HG02938 (cell line): ENCODE measurements at regions not wholly inside any gene's neighbourhood (a gene's known extent, or its start where the extent isn't known, plus 50 kb on each side); places are given as distances from the start of the nearest gene placed in this dataset.
"Not testable (repeated sequence)": the region's sequence is repeated elsewhere in the genome, so short reads cannot be mapped to it uniquely, and the experiment has no call there.

Experiments
- ATAC-seq: cut with Tn5 transposase; IDR thresholded peaks from one replicate; pipeline ENCODE4 v1.9.1; 2021; ENCODE audit warnings: mild to moderate bottlenecking, moderate library complexity; ENCODE audit not compliant: unreplicated experiment

GRCh38 chr5:124621279-124621678 lies 125.2 kb downstream of the ZNF608 start:
- no peak for ATAC-seq

GRCh38 chr5:124620743-124621142 lies 125.7 kb downstream of the ZNF608 start:
- ATAC-seq: no peak

GRCh38 chr5:124619121-124619520 lies 127.3 kb downstream of the ZNF608 start:
- ATAC-seq: no peak

- no peak for ATAC-seq
Observed at GRCh38 chr5:124617787-124618186, 128.7 kb downstream of the ZNF608 start.

- no peak for ATAC-seq
Observed at GRCh38 chr5:124614836-124615385, 131.5 kb downstream of the ZNF608 start.

GRCh38 chr5:124614105-124614504 lies 132.3 kb downstream of the ZNF608 start:
- no peak for ATAC-seq

GRCh38 chr5:124613273-124613953 lies 133.0 kb downstream of the ZNF608 start:
- ATAC-seq: no peak

- no peak for ATAC-seq
Observed at GRCh38 chr5:124612023-124612422, 134.4 kb downstream of the ZNF608 start.

- ATAC-seq: not testable (repeated sequence)
Observed at GRCh38 chr5:124611262-124611661, 135.2 kb downstream of the ZNF608 start.

GRCh38 chr5:124609685-124610084 lies 136.8 kb downstream of the ZNF608 start:
- not testable (repeated sequence) for ATAC-seq

GRCh38 chr5:124606543-124606942 lies 139.9 kb downstream of the ZNF608 start:
- ATAC-seq: no peak

- ATAC-seq: no peak
Observed at GRCh38 chr5:124606093-124606492, 140.3 kb downstream of the ZNF608 start.

- no peak for ATAC-seq
Observed at GRCh38 chr5:124605541-124605940, 140.9 kb downstream of the ZNF608 start.

GRCh38 chr5:124604419-124604818 lies 142.0 kb downstream of the ZNF608 start:
- no peak for ATAC-seq

GRCh38 chr5:124602925-124603650 lies 143.4 kb downstream of the ZNF608 start:
- no peak for ATAC-seq

GRCh38 chr5:124599028-124599973 lies 147.1 kb downstream of the ZNF608 start:
- no peak for ATAC-seq

- ATAC-seq: no peak
Observed at GRCh38 chr5:124596595-124597421, 149.6 kb downstream of the ZNF608 start.

- ATAC-seq: no peak
Observed at GRCh38 chr5:124593952-124594351, 152.5 kb downstream of the ZNF608 start.

GRCh38 chr5:124592891-124593290 lies 153.5 kb downstream of the ZNF608 start:
- no peak for ATAC-seq

GRCh38 chr5:124591583-124591982 lies 154.9 kb downstream of the ZNF608 start:
- ATAC-seq: no peak
